ENCODE measurements at regions not wholly inside any gene's neighbourhood (a gene's known extent, or its start where the extent isn't known, plus 50 kb on each side); places are given as distances from the start of the nearest gene placed in this dataset.

GRCh38 chr9:11946531-11946930 lies 746.7 kb upstream of the TYRP1 start:
- Histone ChIP-seq H3K36me3 (no peaks in the 10 kb centered on the region), H3K27ac (no peak overlapping the region), H3K4me1 (no peaks in the 10 kb centered on the region), H3K9me3 (no peaks in the 10 kb centered on the region), H3K4me3 (no peak overlapping the region), H3K27me3 (no peaks in the 10 kb centered on the region)
- intact Hi-C loops (cut with DNase I; ENCODE audit: low total_unique reads) = no loop called here
- DNase-seq = no peak
- WGBS, 2 donors (ENCODE audit: low coverage in 1 of 2) = 49 to 57% methylated on average over 1 of the region's 1 CpG
- in situ Hi-C loops (cut with MboI; ENCODE audit: low pct_ligation_motif_present in 1 of 4, low pct_unique_long_range_greater_than_20kb in 1 of 4, low sequenced_read_pairs in 3 of 4) = loop anchor here in 1 of 4 donors (25.0 kb wide), 1 partner anchor 109 kb away; no protein-coding TSS in a partner anchor
- TF ChIP-seq, protein P1, sequence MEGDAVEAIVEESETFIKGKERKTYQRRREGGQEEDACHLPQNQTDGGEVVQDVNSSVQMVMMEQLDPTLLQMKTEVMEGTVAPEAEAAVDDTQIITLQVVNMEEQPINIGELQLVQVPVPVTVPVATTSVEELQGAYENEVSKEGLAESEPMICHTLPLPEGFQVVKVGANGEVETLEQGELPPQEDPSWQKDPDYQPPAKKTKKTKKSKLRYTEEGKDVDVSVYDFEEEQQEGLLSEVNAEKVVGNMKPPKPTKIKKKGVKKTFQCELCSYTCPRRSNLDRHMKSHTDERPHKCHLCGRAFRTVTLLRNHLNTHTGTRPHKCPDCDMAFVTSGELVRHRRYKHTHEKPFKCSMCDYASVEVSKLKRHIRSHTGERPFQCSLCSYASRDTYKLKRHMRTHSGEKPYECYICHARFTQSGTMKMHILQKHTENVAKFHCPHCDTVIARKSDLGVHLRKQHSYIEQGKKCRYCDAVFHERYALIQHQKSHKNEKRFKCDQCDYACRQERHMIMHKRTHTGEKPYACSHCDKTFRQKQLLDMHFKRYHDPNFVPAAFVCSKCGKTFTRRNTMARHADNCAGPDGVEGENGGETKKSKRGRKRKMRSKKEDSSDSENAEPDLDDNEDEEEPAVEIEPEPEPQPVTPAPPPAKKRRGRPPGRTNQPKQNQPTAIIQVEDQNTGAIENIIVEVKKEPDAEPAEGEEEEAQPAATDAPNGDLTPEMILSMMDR (IDR thresholded peaks at IDR 0.05) = no peak
- TF ChIP-seq EP300 (IDR thresholded peaks at IDR 0.05; ENCODE audit: low read depth) (no peak), POLR2AphosphoS5 (IDR thresholded peaks at IDR 0.05) (no peak), POLR2A (IDR thresholded peaks at IDR 0.05) (no peak)

DNA sequence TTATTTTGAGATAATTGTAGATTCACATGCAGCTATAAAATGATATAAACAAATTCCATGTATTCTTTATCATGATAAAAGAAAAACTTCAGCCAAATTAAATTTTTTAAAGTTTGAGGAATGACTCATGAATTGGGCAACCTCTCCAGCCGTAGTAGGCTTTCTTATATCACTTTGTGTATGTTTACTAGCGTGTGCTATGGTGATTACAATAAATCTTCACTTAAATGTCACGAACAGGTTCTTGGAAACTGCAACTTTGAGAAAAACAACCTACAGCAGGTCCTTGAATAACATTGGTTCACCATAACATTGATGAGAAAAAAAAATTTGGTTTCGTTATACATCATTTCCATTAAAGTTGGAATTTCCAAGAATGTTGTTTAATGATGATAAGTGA lies 730.9 kb upstream of the TYRP1 start:
- H3K4me1 ChIP-seq = no peaks in the 10 kb centered on the region
- H3K36me3 ChIP-seq = no peaks in the 10 kb centered on the region
- peaks cover 0 to 10% of the 10 kb centered on the region in 2 donors for H3K9me3 ChIP-seq
- WGBS, 2 donors (ENCODE audit: low coverage in 1 of 2) = 61 to 75% methylated on average over 4 of the region's 4 CpGs
- H3K27me3 ChIP-seq = no peaks in the 10 kb centered on the region
- intact Hi-C loops (cut with DNase I; ENCODE audit: low total_unique reads) = no loop called here
- H3K4me3 ChIP-seq = no peak overlapping the region
- no peak for DNase-seq
- no peak overlapping the region for H3K27ac ChIP-seq
- in situ Hi-C loops (cut with MboI; ENCODE audit: low pct_ligation_motif_present in 1 of 4, low pct_unique_long_range_greater_than_20kb in 1 of 4, low sequenced_read_pairs in 3 of 4) = no loop called here
- TF ChIP-seq EP300 (IDR thresholded peaks at IDR 0.05; ENCODE audit: low read depth) = no peak
- no peak for TF ChIP-seq POLR2AphosphoS5 (IDR thresholded peaks at IDR 0.05)
- no peak for TF ChIP-seq POLR2A (IDR thresholded peaks at IDR 0.05)
- TF ChIP-seq, protein P1 (IDR thresholded peaks at IDR 0.05) = no peak

GRCh38 chr9:11966786-11967185 lies 726.4 kb upstream of the TYRP1 start:
- Histone ChIP-seq H3K27ac (no peak overlapping the region), H3K4me1 (no peaks in the 10 kb centered on the region), H3K9me3 (peaks cover 0 to 4% of the 10 kb centered on the region in 2 donors), H3K36me3 (no peaks in the 10 kb centered on the region), H3K27me3 (no peaks in the 10 kb centered on the region), H3K4me3 (no peak overlapping the region)
- in situ Hi-C loops (cut with MboI; ENCODE audit: low pct_ligation_motif_present in 1 of 4, low pct_unique_long_range_greater_than_20kb in 1 of 4, low sequenced_read_pairs in 3 of 4) = no loop called here
- intact Hi-C loops (cut with DNase I; ENCODE audit: low total_unique reads) = no loop called here
- DNase-seq = no peak
- 73% methylated on average over 4 of the region's 4 CpGs; no CpG with 5 or more reads in 1 of the 2 donors for WGBS, 2 donors (ENCODE audit: low coverage in 1 of 2)
- no peak for TF ChIP-seq POLR2AphosphoS5 (IDR thresholded peaks at IDR 0.05)
- no peak for TF ChIP-seq POLR2A (IDR thresholded peaks at IDR 0.05)
- TF ChIP-seq, protein P1 (IDR thresholded peaks at IDR 0.05) = no peak
- TF ChIP-seq EP300 (IDR thresholded peaks at IDR 0.05; ENCODE audit: low read depth) = no peak

- no peak for DNase-seq
- no peaks in the 10 kb centered on the region for H3K4me1 ChIP-seq
- intact Hi-C loops (cut with DNase I; ENCODE audit: low total_unique reads) (no loop called here), in situ Hi-C loops (cut with MboI; ENCODE audit: low pct_ligation_motif_present in 1 of 4, low pct_unique_long_range_greater_than_20kb in 1 of 4, low sequenced_read_pairs in 3 of 4) (no loop called here)
- no peak overlapping the region for H3K27ac ChIP-seq
- 50 to 64% methylated on average over 1 of the region's 1 CpG for whole genome bisulfite sequencing, 2 donors (ENCODE audit: low coverage in 1 of 2)
- TF ChIP-seq POLR2AphosphoS5 (IDR thresholded peaks at IDR 0.05) (no peak), POLR2A (IDR thresholded peaks at IDR 0.05) (no peak), EP300 (IDR thresholded peaks at IDR 0.05; ENCODE audit: low read depth) (no peak)
- TF ChIP-seq, protein P1 (IDR thresholded peaks at IDR 0.05) = no peak
- H3K4me3 ChIP-seq = no peak overlapping the region
- no peaks in the 10 kb centered on the region for H3K36me3 ChIP-seq
- H3K27me3 ChIP-seq = no peaks in the 10 kb centered on the region
- H3K9me3 ChIP-seq = peaks cover 0 to 4% of the 10 kb centered on the region in 2 donors
Observed at GRCh38 chr9:11968631-11969030, 724.6 kb upstream of the TYRP1 start.

All from transverse colon (tissue), 4 donors.